ENCODE measurements at regions not wholly inside any gene's neighbourhood (a gene's known extent, or its start where the extent isn't known, plus 50 kb on each side); places are given as distances from the start of the nearest gene placed in this dataset.
"Not testable (repeated sequence)": the region's sequence is repeated elsewhere in the genome, so short reads cannot be mapped to it uniquely, and the experiment has no call there.

DNA sequence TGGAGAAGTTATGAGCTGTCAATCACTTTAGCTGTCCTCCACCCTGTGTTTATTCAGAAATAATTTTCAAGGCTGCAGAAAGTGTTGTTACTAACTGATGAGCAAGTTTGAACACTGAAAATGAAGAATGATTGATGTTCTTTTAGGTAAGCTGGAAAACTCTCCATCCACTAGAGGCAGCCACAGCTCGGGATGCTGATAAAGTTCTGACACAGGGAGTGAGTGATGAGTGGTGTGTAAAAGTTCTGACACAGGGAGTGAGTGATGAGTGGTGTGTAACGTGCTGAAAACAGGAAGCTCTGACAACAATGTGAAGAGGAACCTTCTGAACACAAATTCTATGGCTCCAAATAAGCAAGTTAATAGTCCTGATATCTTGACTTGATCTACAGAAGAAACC is 197.5 kb upstream of the PTBP2 start:
- no peak overlapping the region for H3K27ac ChIP-seq (ENCODE audit: low read length)
- no peak for DNase-seq
- H3K27me3 ChIP-seq (ENCODE audit: control insufficient read depth, insufficient read depth, low read length): no peaks in the 10 kb centered on the region
- no peaks in the 10 kb centered on the region for H3K36me3 ChIP-seq (ENCODE audit: control insufficient read depth, insufficient read depth, low read length)
- WGBS (ENCODE audit: insufficient coverage, low lambda C conversion rate): no CpG with 5 or more reads among the region's 2 CpGs
- no peaks in the 10 kb centered on the region for H3K4me1 ChIP-seq (ENCODE audit: control insufficient read depth, insufficient read depth, low read length)
- H3K4me3 ChIP-seq (ENCODE audit: low read length): no peak overlapping the region
- no peaks in the 10 kb centered on the region for H3K9me3 ChIP-seq (ENCODE audit: control insufficient read depth, low read depth, low read length)

DNA sequence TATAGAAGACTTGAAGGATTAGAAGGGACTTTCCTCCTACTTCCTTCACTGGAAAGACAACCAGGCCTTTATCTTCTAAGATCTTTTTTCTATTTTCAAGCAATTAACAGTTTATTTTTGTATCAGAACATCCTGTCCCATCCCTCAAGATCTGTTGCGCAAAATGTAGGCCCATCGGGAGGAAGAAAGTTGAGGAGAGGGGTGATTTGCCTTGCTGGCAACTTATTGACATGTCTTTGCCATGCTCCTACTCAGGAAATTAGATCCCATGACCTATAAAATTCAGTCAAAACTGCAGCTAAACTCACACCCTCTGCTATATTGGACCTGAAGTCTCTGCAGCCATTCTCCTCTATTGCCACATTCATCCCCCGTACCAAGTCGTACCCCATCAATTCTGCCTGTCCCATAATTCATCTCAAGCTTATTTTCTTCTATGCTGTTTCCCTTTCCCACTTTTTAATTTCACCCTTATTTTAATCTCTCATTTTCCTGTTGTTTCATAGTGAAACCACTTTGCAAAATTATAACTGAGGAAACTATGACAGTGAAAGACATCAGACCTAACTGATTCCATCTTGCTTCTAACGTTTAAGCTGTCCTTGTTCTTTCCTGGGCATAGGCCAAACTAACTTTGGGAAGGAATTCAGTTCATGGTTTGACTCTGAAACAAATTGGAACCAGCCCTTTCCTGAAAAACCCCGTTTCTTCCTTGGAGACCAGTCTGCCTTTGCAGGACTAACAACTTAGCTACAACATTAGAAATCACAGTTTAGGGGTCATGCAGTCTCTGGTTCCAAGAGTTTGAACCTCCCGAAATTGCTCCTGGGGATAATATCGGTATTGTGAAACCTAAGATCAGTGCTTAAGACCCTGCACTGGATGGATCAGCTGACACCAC is 195.7 kb upstream of the PTBP2 start:
- no CpG with 5 or more reads among the region's 8 CpGs for WGBS (ENCODE audit: insufficient coverage, low lambda C conversion rate)

DNA sequence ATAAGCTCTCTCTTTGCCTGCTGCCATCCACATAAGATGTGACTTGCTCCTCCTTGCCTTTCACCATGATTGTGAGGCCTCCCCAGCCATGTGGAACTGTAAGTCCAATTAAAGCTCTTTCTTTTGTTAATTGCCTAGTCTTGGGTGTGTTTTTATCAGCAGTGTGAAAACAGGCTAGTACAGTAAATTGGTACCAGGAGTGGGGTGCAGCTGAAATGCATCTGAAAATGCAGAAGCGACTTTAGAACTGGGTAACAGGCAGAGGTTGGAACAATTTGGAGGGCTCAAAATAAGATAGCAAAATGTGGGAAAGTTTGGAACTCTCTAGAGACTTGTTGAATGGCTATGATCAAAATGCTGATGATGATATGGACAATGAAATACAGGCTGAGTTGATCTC is 192.9 kb upstream of the PTBP2 start:
- no CpG with 5 or more reads among the region's 1 CpG for WGBS (ENCODE audit: insufficient coverage, low lambda C conversion rate)
- not testable (repeated sequence) for H3K9me3 ChIP-seq (ENCODE audit: control insufficient read depth, low read depth, low read length); H3K4me3 ChIP-seq (ENCODE audit: low read length); H3K4me1 ChIP-seq (ENCODE audit: control insufficient read depth, insufficient read depth, low read length); H3K27me3 ChIP-seq (ENCODE audit: control insufficient read depth, insufficient read depth, low read length); H3K36me3 ChIP-seq (ENCODE audit: control insufficient read depth, insufficient read depth, low read length); DNase-seq; H3K27ac ChIP-seq (ENCODE audit: low read length)

More for the DNA sequence above, 195.7 kb upstream of the PTBP2 start:
- Histone ChIP-seq H3K4me3 (ENCODE audit: low read length) (no peak overlapping the region), H3K27ac (ENCODE audit: low read length) (no peak overlapping the region), H3K27me3 (ENCODE audit: control insufficient read depth, insufficient read depth, low read length) (no peaks in the 10 kb centered on the region), H3K9me3 (ENCODE audit: control insufficient read depth, low read depth, low read length) (no peaks in the 10 kb centered on the region), H3K36me3 (ENCODE audit: control insufficient read depth, insufficient read depth, low read length) (no peaks in the 10 kb centered on the region), H3K4me1 (ENCODE audit: control insufficient read depth, insufficient read depth, low read length) (no peaks in the 10 kb centered on the region)
- DNase-seq: no peak

DNA sequence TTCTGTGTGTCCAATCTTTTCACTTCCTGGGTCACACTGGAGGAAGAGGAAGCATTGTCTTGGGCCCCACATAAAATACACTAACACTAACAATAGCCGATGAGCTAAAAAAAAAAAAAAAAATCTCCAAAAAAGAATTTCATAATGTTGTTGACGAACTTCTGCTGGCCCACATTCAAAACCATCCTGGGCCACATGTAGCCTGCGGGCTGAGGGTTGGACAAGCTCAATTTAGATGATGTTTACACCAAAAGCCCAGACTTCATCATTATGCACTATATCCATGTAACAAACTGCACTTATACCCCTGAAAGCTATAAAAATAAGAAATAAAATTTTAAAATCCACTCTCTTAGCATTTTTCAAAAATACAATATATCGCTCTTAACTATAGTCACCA is 187.8 kb upstream of the PTBP2 start:
- DNase-seq: no peak
- H3K9me3 ChIP-seq (ENCODE audit: control insufficient read depth, low read depth, low read length): no peaks in the 10 kb centered on the region
- WGBS (ENCODE audit: insufficient coverage, low lambda C conversion rate): 84% methylated on average over 2 of the region's 4 CpGs
- no peaks in the 10 kb centered on the region for H3K4me1 ChIP-seq (ENCODE audit: control insufficient read depth, insufficient read depth, low read length)
- H3K27me3 ChIP-seq (ENCODE audit: control insufficient read depth, insufficient read depth, low read length): no peaks in the 10 kb centered on the region
- H3K4me3 ChIP-seq (ENCODE audit: low read length): no peak overlapping the region
- no peak overlapping the region for H3K27ac ChIP-seq (ENCODE audit: low read length)
- no peaks in the 10 kb centered on the region for H3K36me3 ChIP-seq (ENCODE audit: control insufficient read depth, insufficient read depth, low read length)

DNA sequence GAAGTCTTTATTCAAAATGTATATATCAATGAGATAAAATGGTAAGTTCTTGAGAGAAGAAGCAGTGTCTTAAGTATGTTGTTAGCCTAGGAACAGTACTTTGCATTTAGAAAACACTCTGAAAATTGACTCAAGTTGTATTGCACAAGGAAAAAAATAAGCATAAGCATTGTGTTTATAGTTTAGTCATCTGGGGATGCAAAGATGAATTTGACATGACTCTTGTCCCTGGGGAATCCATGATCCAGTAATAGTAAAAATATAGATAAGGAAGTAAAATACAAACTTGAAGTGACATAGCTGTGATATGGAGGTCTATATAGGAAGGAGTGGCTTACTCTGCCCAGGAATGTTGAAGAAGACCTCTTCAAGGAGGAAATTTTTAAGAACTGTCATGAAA is 185.0 kb upstream of the PTBP2 start:
- Histone ChIP-seq H3K9me3 (ENCODE audit: control insufficient read depth, low read depth, low read length) (no peaks in the 10 kb centered on the region), H3K27ac (ENCODE audit: low read length) (no peak overlapping the region), H3K4me1 (ENCODE audit: control insufficient read depth, insufficient read depth, low read length) (no peaks in the 10 kb centered on the region), H3K4me3 (ENCODE audit: low read length) (no peak overlapping the region), H3K27me3 (ENCODE audit: control insufficient read depth, insufficient read depth, low read length) (no peaks in the 10 kb centered on the region), H3K36me3 (ENCODE audit: control insufficient read depth, insufficient read depth, low read length) (no peaks in the 10 kb centered on the region)
- DNase-seq: no peak

DNA sequence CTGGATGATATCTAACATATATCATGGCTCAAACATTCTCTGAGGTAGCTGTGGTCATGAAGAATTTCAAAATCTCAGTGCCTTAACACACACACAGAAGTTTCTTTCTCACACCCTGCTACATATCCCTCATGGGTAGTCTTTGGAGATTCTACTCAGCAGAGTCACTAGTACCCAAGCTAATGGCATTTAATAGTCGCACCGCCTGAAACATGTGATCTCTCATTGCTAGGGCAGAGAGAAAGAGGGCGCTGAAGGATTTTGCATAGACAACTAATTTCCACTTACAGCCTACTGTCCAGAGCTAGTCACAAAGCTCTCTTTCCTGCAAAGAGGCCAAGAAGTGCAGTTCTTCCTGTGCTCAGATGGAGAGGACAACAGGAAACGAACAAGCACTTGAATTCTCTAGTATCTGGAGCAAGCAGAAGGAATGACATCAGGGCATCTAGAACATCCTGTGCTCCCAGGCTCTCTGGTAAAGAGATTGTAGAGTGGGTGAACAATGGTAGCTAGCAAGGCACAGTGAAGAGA is 183.4 kb upstream of the PTBP2 start:
- WGBS (ENCODE audit: insufficient coverage, low lambda C conversion rate): no CpG with 5 or more reads among the region's 4 CpGs
- Histone ChIP-seq H3K4me1 (ENCODE audit: control insufficient read depth, insufficient read depth, low read length) (no peaks in the 10 kb centered on the region), H3K4me3 (ENCODE audit: low read length) (no peak overlapping the region), H3K27ac (ENCODE audit: low read length) (peak overlapping the region; percentile 47), H3K9me3 (ENCODE audit: control insufficient read depth, low read depth, low read length) (no peaks in the 10 kb centered on the region), H3K27me3 (ENCODE audit: control insufficient read depth, insufficient read depth, low read length) (no peaks in the 10 kb centered on the region), H3K36me3 (ENCODE audit: control insufficient read depth, insufficient read depth, low read length) (no peaks in the 10 kb centered on the region)
- peak; percentile 29 to 38 for DNase-seq

DNA sequence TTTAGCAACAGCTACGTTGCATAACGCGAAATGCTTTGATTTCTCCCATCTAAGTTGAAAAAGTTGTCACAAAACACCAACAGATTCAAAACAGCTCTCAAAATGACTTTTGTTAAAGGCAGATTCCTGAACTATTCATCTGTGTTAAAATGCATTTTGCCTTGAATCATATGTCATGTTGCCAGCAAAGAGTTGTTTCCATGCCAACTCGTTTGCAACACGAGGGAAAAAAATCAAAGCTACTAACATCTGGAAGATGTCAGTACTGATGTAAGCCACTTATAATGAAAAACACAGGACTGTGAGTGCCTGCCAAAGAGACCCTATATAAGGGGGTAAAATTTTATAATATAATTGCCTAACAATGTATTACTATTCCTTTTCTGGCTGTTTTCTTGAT is 182.7 kb upstream of the PTBP2 start:
- H3K27ac ChIP-seq (ENCODE audit: low read length): no peak overlapping the region
- H3K9me3 ChIP-seq (ENCODE audit: control insufficient read depth, low read depth, low read length): no peaks in the 10 kb centered on the region
- no peaks in the 10 kb centered on the region for H3K27me3 ChIP-seq (ENCODE audit: control insufficient read depth, insufficient read depth, low read length)
- no peaks in the 10 kb centered on the region for H3K36me3 ChIP-seq (ENCODE audit: control insufficient read depth, insufficient read depth, low read length)
- WGBS (ENCODE audit: insufficient coverage, low lambda C conversion rate): no CpG with 5 or more reads among the region's 5 CpGs
- DNase-seq: peak; percentile 28 to 39
- H3K4me3 ChIP-seq (ENCODE audit: low read length): no peak overlapping the region
- H3K4me1 ChIP-seq (ENCODE audit: control insufficient read depth, insufficient read depth, low read length): no peaks in the 10 kb centered on the region

DNA sequence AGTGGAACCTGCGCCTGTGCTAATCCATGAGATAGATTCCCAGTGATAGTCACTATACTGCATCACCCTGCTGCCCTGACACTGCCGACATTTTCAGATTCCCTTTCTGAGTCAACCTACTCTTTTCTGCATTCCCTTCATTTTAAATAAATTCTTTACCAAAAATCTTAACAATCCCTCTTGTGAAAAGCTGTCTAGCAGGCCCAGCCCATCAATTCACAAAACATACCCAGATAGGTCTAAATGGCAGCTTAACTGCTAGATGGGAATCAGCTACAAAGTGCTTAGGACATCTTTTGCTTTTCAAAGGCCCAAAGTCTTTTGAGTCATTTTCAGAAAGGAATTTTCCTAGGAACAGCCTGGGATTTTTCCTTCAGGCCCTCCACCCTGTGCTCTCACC is 180.1 kb upstream of the PTBP2 start:
- no peaks in the 10 kb centered on the region for H3K9me3 ChIP-seq (ENCODE audit: control insufficient read depth, low read depth, low read length)
- H3K27ac ChIP-seq (ENCODE audit: low read length): no peak overlapping the region
- H3K4me1 ChIP-seq (ENCODE audit: control insufficient read depth, insufficient read depth, low read length): no peaks in the 10 kb centered on the region
- DNase-seq: no peak
- H3K4me3 ChIP-seq (ENCODE audit: low read length): no peak overlapping the region
- H3K27me3 ChIP-seq (ENCODE audit: control insufficient read depth, insufficient read depth, low read length): no peaks in the 10 kb centered on the region
- no peaks in the 10 kb centered on the region for H3K36me3 ChIP-seq (ENCODE audit: control insufficient read depth, insufficient read depth, low read length)
- WGBS (ENCODE audit: insufficient coverage, low lambda C conversion rate): 100% methylated on average over 2 of the region's 2 CpGs

DNA sequence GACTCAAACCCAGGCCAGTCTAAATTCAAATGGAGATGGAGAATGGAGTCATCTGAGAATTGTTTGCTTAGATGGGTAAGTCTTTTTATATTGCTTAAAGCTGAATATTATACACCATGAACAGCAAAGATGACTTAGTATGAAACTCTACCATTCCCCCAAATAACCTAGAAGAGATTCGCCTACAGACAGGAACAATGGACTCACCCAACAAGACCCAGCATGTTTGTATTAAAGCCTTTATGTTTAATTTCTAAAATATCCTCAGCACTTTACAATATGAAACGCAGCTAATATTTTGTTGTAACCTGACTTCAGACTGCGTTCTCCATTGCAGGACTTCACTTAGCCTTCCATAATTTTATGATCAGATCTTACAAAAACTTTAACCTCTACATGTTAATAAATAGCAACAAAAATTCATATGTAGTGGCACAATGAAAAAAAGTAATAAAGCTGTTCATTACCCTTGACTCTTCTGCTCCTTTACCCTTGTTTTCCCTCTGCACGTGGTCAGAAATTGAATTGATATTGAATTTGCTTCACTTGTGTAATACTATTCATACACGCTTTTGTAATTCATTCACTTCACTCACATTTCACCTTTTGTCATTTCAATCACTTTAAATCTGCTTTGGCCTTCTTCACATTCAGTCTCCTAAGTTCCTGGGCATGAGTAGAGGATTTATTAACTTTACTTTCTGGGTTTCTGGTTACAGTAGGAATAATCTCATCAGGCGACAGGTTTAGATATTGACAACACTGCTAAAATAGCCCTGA is 177.3 kb upstream of the PTBP2 start:
- Histone ChIP-seq H3K36me3 (ENCODE audit: control insufficient read depth, insufficient read depth, low read length) (no peaks in the 10 kb centered on the region), H3K27me3 (ENCODE audit: control insufficient read depth, insufficient read depth, low read length) (no peaks in the 10 kb centered on the region), H3K9me3 (ENCODE audit: control insufficient read depth, low read depth, low read length) (no peaks in the 10 kb centered on the region), H3K4me3 (ENCODE audit: low read length) (no peak overlapping the region), H3K27ac (ENCODE audit: low read length) (no peak overlapping the region), H3K4me1 (ENCODE audit: control insufficient read depth, insufficient read depth, low read length) (no peaks in the 10 kb centered on the region)
- WGBS (ENCODE audit: insufficient coverage, low lambda C conversion rate): 88% methylated on average over 1 of the region's 6 CpGs
- no peak for DNase-seq

DNA sequence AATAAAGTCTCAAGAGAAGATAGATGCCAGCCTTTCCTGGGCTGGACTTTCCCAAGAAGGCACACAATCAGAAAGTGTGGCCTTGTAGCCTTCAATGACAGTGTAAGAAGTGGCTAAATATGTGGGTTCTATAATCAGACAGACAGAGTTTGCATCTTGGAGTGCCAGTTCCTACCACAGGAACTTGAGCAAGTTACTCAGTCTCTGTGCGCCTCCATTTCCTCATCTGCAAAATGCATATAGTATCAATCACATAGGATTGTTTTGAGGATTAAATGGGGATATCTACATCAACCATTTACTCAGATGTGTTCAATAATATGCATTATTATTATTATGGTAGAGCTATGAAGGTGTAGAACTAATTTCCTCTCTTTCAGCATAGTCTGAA is 176.8 kb upstream of the PTBP2 start:
- DNase-seq: no peak
- Histone ChIP-seq H3K4me1 (ENCODE audit: control insufficient read depth, insufficient read depth, low read length) (no peaks in the 10 kb centered on the region), H3K36me3 (ENCODE audit: control insufficient read depth, insufficient read depth, low read length) (no peaks in the 10 kb centered on the region), H3K27ac (ENCODE audit: low read length) (no peak overlapping the region), H3K27me3 (ENCODE audit: control insufficient read depth, insufficient read depth, low read length) (no peaks in the 10 kb centered on the region), H3K4me3 (ENCODE audit: low read length) (no peak overlapping the region), H3K9me3 (ENCODE audit: control insufficient read depth, low read depth, low read length) (no peaks in the 10 kb centered on the region)
- WGBS (ENCODE audit: insufficient coverage, low lambda C conversion rate): no CpG with 5 or more reads among the region's 1 CpG
